Lower leg skin (tissue), 3 donors: ENCODE measurements at regions not wholly inside any gene's neighbourhood (a gene's known extent, or its start where the extent isn't known, plus 50 kb on each side); places are given as distances from the start of the nearest gene placed in this dataset.
"Not testable (repeated sequence)": the region's sequence is repeated elsewhere in the genome, so short reads cannot be mapped to it uniquely, and the experiment has no call there.

Experiments
- CTCF ChIP-seq, 3 donors: fragments of 450-650 bp; IDR thresholded peaks; one replicate each; pipeline ENCODE4 v1.5.1; 2016; ENCODE audit warnings: antibody characterized with exemption in 3 of 3, mild to moderate bottlenecking in 3 of 3, moderate library complexity in 2 of 3
- POLR2A ChIP-seq, 2 donors: fragments of 450-650 bp; IDR thresholded peaks; one replicate each; pipeline ENCODE4 v1.6.1; 2016 to 2017; ENCODE audit warnings: antibody characterized with exemption in 2 of 2, mild to moderate bottlenecking in 1 of 2, moderate library complexity in 1 of 2

- not testable (repeated sequence) for TF ChIP-seq CTCF, POLR2A (IDR thresholded peaks at IDR 0.05)
These were observed 69.5 kb upstream of the NBPF11 start for GRCh38 chr1:148221593-148221992.
